Motor neuron (in vitro differentiated cells): ENCODE measurements at regions not wholly inside any gene's neighbourhood (a gene's known extent, or its start where the extent isn't known, plus 50 kb on each side); places are given as distances from the start of the nearest gene placed in this dataset.
"Not testable (repeated sequence)": the region's sequence is repeated elsewhere in the genome, so short reads cannot be mapped to it uniquely, and the experiment has no call there.

Experiments used
- ATAC-seq, 8 experiments: fragments of 200-7000 bp; cut with Tn5 transposase; replicated peaks in 6 of 8; 2 replicates each; pipeline ENCODE4 v1.8.0; 2021; ENCODE audit warnings: mild to moderate bottlenecking in 8 of 8, moderate library complexity in 8 of 8
- H3K27ac ChIP-seq, 2 donors: fragments of 250-450 bp; sonication (Bioruptor Pico); 2 replicates each; pipeline ENCODE4 v1.9.0; 2021; ENCODE audit warnings: antibody characterized with exemption in 2 of 2, mild to moderate bottlenecking in 2 of 2, moderate library complexity in 1 of 2
- H3K4me1 ChIP-seq, 2 donors: fragments of 250-450 bp; sonication (Bioruptor Pico); replicated peaks in 1 of 2; 2 replicates each; pipeline ENCODE4 v1.6.1; 2021; ENCODE audit warnings: antibody characterized with exemption in 2 of 2, mild to moderate bottlenecking in 2 of 2, moderate library complexity in 1 of 2
- H3K4me3 ChIP-seq, 5 donors: fragments of 250-450 bp; sonication (Bioruptor Pico); 2 replicates each; pipeline ENCODE4 v1.9.0; 2021; ENCODE audit warnings: antibody characterized with exemption in 5 of 5, mild to moderate bottlenecking in 5 of 5, moderate library complexity in 4 of 5
- WGBS, 10 experiments: fragments of 450-650 bp; shearing (Covaris generic); methylation state at CpG; one replicate each; pipeline ENCODE4 v1.0.0; 2022; 5-methylcytosine and 5-hydroxymethylcytosine counted together
- in situ Hi-C, 9 experiments: fragments of 400-800 bp; cut with MboI; loops; one replicate each; pipeline ENCODE4 v1.15.0; 2021; ENCODE audit warnings: low sequenced_read_pairs in 9 of 9, low pct_unique_long_range_greater_than_20kb in 2 of 9; ENCODE audit not compliant: unreplicated experiment in 9 of 9

DNA sequence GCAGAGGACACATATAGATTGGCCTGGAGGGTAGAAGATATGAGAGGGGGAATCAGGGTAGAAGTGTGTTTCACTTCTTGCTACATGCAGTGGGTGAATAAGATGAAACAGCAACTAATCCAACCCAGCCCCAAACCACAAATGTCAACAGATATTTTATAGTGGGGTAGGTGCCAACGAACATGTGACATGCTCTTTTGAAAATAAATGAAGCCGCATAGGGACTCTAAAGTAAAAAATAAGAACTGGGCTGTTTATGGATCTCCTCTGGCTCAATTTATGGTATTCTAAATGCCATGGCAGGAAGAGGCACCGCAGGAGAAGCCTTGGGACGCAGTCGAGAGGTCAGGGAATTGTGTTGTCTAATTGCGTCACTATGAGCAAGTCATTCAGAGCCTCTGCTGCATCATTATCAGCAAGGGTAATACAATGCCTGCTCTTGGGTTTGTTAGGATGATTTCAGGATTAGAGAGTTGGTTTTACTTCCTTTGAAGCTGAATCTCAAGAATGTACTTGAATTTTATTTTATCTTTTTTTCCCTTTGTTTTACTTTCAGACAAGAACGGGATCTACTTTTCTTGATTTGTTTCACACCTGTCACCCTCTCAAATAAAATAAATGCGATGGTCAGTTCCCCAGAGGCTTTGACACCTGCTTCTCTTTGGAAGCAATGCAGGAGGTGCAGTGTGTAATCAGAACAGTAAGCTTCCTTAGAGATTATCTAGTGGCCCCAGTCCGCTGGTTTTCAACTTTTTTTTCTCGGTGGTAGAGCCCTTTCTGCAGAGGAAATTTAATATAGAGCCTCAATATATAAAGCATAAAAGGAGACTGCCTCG is 375.6 kb upstream of the CLINT1 start:
- H3K4me1 ChIP-seq = peaks cover 13 to 26% of the 10 kb centered on the region in 2 donors
- peak in 7 of 8 experiments; percentile 25 to 83 (median 48) for ATAC-seq
- H3K4me3 ChIP-seq = no peak overlapping the region
- 10 to 89% (median 68%) methylated on average over 2 to 11 of the region's 11 CpGs for WGBS, 10 experiments
- H3K27ac ChIP-seq = no peak overlapping the region
- in situ Hi-C loops = no loop called here

DNA sequence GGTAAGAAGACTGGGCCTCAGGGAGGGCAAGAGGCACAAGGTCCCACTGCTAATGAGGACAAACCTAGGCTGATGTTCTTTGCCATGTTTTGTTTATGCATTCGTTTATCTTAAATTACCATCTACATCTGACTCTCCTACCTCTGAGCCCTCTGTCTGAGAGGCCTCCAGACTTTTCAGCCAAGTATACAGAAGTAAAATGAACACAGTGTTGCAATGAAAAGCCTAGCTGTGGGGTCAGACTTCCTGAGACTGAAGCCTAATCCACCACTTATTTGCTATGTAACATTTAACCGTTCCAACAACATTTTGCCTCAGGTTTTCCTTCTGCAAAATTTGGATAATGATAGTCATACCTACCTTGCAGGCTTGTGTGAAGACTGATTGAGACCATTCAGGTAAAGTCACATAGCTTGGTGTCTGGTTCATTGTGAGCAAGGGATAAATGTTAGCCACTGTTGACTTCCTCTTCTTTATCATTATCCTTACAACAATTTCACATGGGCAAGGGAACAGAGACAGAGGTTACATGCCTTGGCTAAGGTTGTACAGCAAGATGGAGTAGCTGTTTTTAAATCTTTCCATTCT is 374.9 kb upstream of the CLINT1 start:
- no peak for ATAC-seq
- 50 to 100% (median 92%) methylated on average over 1 to 2 of the region's 2 CpGs; no CpG with 5 or more reads in 2 of the 10 experiments for WGBS, 10 experiments
- no peak overlapping the region for H3K4me3 ChIP-seq
- in situ Hi-C loops = no loop called here
- no peak overlapping the region for H3K27ac ChIP-seq
- peaks cover 13 to 26% of the 10 kb centered on the region in 2 donors for H3K4me1 ChIP-seq

DNA sequence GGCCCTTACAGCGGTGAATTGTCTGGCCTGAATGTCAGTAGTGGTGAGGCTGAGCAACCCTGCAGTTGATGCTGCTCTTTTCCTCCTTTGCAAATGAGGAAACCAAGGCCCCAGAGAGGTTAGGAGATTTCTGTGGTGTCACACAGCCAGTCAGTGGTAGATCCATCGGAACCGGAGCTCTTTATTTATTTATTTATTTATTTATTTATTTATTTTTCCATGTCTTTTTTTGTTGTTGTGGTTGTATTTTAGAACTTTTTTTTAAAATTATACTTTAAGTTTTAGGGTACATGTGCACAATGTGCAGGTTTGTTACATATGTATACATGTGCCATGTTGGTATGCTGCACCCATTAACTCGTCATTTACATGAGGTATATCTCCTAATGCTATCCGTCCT is 368.4 kb upstream of the CLINT1 start:
- WGBS, 10 experiments = 50 to 100% (median 93%) methylated on average over 2 to 4 of the region's 5 CpGs; no CpG with 5 or more reads in 3 of the 10 experiments
- H3K4me3 ChIP-seq, H3K27ac ChIP-seq, in situ Hi-C loops, ATAC-seq, H3K4me1 ChIP-seq: not testable (repeated sequence)

DNA sequence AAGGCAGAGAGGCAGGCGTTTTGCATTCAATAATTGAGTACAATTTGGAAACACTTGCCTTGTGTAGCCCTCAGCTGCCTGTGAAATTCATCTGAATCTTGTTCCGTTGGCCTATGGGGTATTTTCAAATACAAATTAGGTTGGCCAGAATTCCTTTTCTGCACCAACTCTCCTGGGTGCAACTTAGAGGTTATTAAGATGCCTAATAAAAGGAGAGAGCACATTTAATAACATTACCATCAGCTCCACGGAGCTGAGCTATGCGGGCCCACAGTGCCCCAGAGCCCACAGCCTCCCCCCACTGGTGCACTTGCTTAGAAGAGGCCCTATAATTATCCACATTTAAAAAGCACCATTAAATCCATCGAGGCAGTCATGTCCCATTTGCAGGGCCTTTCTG is 367.6 kb upstream of the CLINT1 start:
- Histone ChIP-seq H3K27ac (no peak overlapping the region), H3K4me3 (no peak overlapping the region), H3K4me1 (peaks cover 0 to 8% of the 10 kb centered on the region in 2 donors)
- WGBS, 10 experiments = 17 to 83% (median 54%) methylated on average over 1 to 5 of the region's 5 CpGs; no CpG with 5 or more reads in 1 of the 10 experiments
- in situ Hi-C loops = no loop called here
- no peak for ATAC-seq

DNA sequence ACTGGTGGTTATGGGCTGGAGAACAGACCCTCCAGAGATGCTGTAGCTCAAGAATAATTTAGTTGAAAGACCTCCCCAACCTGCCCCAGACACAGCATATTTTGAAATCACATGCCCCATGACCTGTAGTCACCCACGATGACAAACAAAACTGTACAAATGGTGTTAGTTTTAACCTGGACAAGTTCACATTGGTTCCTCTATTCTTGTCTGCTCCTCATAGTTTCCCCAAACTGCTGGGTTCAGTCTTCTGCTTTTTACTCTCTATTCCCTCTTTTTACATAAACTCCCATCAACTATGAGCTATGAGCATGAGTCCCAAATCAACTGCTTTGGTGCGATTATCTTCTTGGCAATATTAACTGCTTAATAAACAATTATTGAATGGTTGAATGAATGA is 365.3 kb upstream of the CLINT1 start:
- no peak overlapping the region for H3K4me3 ChIP-seq
- in situ Hi-C loops = no loop called here
- peaks cover 0 to 8% of the 10 kb centered on the region in 2 donors for H3K4me1 ChIP-seq
- no peak overlapping the region for H3K27ac ChIP-seq
- WGBS, 10 experiments = 63 to 100% (median 92%) methylated on average over 1 to 2 of the region's 2 CpGs; no CpG with 5 or more reads in 1 of the 10 experiments
- ATAC-seq = no peak

DNA sequence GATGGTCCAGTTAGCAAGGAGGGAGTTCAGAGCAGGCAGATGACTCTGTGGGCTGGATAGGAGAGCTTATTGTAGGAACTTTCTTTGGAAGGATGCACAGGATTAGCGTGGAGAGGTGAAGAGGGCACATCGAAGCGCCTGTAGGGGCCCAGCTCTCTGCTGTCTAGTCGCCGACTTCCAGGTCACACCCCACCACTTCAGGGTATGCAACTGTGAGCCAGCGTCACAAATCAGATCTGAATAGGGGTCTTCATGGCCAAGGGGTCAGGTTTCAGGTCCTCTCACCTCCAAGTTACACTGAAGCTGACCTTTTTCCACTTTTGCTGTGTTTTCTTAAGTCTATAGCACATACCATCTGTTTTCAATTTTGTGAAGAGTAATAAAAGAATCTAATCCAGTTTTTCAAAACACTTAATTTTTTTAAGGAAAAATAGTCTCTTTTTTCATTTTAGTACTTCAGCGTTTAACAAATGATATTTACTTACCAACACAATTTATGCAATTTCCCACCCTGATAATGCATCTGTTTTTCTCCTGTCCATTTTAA is 364.2 kb upstream of the CLINT1 start:
- in situ Hi-C loops = no loop called here
- H3K4me3 ChIP-seq = no peak overlapping the region
- ATAC-seq = no peak
- H3K4me1 ChIP-seq = peaks cover 0 to 8% of the 10 kb centered on the region in 2 donors
- WGBS, 10 experiments = 0 to 100% (median 85%) methylated on average over 1 to 7 of the region's 7 CpGs; no CpG with 5 or more reads in 1 of the 10 experiments
- no peak overlapping the region for H3K27ac ChIP-seq

DNA sequence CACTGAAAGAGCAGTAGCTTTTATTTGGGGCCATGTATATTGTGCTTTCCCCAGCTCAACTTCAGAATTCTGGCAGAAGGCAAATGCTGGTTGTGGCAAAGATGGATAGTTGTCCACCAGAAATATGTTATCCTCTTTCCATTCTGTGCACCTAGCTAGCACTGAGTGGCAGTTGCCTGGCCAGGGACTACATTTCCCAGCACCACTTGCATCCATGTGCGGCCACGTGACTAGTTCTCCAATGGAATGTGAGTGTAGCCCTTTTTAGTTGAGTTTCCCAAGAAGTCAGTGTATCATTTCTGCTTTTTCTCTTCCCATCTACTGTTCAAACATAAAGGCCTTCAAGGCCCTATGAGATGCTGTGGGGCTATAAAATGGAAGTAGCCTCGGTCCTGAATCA is 354.0 kb upstream of the CLINT1 start:
- peak in 1 of 8 experiments; percentile 51 for ATAC-seq
- H3K4me1 ChIP-seq = no peaks in the 10 kb centered on the region
- WGBS, 10 experiments = 0 to 100% (median 70%) methylated on average over 1 to 2 of the region's 3 CpGs; no CpG with 5 or more reads in 3 of the 10 experiments
- no peak overlapping the region for H3K27ac ChIP-seq
- in situ Hi-C loops = no loop called here
- H3K4me3 ChIP-seq = no peak overlapping the region

DNA sequence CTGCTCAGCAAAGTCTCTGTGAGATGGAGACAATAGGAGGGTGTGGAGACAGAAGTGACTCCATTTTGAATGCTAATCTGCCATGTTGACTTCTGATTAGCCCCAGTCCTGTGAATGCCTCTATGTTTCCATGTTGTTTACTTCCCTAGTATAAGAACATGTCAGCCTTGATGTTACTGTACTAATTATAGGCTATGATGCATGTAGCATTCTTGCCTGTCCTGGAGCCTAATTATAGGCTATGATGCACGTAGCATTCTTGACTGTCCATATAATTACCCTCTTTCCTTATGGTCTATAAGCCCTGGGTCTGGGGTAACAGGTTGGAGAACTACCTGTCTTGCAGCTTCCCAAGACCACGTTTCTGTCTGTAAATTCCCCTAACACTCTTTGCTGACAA is 353.3 kb upstream of the CLINT1 start:
- 17 to 83% (median 41%) methylated on average over 1 to 2 of the region's 2 CpGs; no CpG with 5 or more reads in 2 of the 10 experiments for WGBS, 10 experiments
- H3K4me1 ChIP-seq = no peaks in the 10 kb centered on the region
- in situ Hi-C loops = no loop called here
- H3K4me3 ChIP-seq = no peak overlapping the region
- no peak overlapping the region for H3K27ac ChIP-seq
- ATAC-seq = no peak

DNA sequence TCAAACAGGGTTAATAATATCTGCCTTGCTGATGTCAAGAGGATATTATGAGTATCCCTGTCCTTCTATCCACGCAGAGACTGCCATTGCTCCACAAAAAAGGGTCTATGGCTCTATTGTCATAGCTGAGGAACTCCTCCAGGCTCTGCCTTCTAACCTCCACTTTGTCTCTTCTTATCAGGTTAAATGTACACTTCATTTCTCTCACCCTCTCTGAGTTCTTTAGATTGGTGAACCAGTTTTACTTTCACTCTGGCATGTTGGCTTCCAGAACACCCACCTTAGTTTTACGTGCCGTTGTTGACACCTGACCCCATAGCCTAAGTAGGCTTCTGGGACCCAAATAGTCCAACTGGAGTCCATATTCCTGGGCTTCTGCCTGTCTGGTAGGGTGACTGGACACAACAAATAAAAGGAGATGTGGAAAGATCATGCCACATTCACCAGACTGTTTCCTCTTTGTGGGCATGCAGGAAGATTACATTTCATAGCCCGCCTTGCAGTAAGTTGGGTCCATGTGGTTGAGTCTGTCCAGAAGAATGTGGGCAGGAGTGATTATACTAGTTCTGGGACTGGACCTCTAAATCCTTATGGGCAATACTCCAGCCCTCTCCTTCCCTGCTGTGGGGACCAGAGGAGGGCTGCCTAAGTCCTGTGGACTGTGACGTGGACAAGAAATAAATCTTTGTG is 350.4 kb upstream of the CLINT1 start:
- in situ Hi-C loops = no loop called here
- Histone ChIP-seq H3K4me1 (no peaks in the 10 kb centered on the region), H3K27ac (no peak overlapping the region), H3K4me3 (no peak overlapping the region)
- 7 to 100% (median 76%) methylated on average over 1 to 5 of the region's 5 CpGs; no CpG with 5 or more reads in 2 of the 10 experiments for WGBS, 10 experiments
- no peak for ATAC-seq

DNA sequence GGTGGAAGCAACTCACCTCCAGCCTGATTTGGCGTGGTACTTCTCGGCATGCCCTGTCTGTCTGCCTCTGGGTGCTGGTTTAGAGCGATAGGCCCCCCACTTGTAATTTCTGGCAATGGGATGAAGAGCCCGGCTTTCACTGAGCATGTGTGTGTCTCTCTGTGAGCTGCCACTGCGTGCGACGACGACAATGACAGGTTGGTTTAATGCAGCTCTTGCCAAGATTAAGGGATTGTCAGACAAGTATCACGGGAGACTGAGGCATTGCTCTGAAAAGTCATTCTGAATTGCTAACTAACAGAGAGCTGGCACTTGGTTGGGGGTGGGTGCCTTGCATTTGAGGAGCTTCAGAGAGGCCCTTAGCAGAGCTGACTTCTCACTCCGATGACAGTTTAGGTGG is 348.8 kb upstream of the CLINT1 start:
- ATAC-seq = no peak
- Histone ChIP-seq H3K27ac (no peak overlapping the region), H3K4me1 (no peaks in the 10 kb centered on the region), H3K4me3 (no peak overlapping the region)
- in situ Hi-C loops = no loop called here
- 58 to 83% (median 74%) methylated on average over 2 to 9 of the region's 10 CpGs; no CpG with 5 or more reads in 5 of the 10 experiments for WGBS, 10 experiments

DNA sequence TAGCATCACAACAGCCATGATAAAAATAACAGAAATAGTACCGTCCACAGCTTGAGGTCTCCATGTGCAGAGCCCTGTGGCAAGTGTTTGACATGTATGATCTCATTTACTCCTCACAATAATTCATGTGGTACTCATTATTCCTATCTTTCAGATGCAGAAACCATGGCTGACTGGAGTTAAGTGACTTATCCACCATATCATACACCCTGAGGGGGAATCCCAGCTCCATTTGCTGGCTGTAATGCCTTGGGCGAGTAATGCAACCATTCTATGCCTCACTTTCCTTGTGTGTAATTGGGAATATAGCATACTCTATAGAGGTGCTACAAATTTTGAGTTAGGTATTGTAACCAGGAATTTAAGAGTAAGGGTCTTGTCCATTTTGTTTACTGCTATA is 347.0 kb upstream of the CLINT1 start:
- no peak for ATAC-seq
- WGBS, 10 experiments = 80 to 100% (median 96%) methylated on average over 1 to 2 of the region's 2 CpGs; no CpG with 5 or more reads in 4 of the 10 experiments
- Histone ChIP-seq H3K27ac (no peak overlapping the region), H3K4me1 (no peaks in the 10 kb centered on the region), H3K4me3 (no peak overlapping the region)
- in situ Hi-C loops = no loop called here

DNA sequence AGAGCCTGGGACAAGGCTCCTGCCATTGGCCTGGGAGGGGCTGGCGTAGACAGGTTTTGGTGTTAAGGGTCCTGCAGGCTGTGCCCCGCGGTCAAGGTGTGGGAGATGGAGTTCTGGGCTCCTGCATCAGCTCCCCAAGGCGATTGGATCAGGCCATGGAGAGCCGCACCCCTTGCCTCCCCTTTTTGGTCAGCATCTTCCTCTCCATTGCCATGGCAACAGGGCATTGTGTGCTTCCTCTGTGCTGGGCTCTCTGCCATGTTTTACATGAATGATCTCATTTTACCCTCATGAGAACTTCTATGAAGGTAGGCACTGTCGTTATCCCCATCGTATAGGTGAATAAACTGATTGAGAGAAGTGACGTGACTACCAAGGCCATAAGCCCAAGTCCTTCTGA is 344.3 kb upstream of the CLINT1 start:
- in situ Hi-C loops = no loop called here
- ATAC-seq = no peak
- WGBS, 10 experiments = 67 to 86% (median 81%) methylated on average over 1 to 6 of the region's 8 CpGs; no CpG with 5 or more reads in 6 of the 10 experiments
- Histone ChIP-seq H3K27ac (no peak overlapping the region), H3K4me1 (no peaks in the 10 kb centered on the region), H3K4me3 (no peak overlapping the region)

DNA sequence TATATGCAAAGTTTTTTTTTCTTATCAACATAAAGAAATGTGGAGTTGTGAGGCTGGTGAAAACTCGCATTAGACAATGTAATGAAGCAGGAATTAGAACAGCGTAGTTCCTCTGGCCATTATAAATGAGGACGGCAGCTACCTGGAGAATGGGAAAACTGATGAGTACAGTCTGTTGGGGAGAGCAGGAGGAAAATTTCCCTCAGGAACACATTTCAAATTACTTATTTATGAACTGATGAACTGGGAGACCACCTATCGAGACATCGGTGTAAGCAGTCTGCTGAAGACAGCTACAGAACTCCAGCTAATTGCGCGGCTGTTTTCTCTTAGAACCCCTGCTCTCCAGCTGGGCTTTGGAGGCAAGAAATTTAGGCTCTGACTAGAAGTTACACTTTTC is 343.9 kb upstream of the CLINT1 start:
- no peak overlapping the region for H3K4me3 ChIP-seq
- H3K4me1 ChIP-seq = no peaks in the 10 kb centered on the region
- in situ Hi-C loops = no loop called here
- ATAC-seq = no peak
- H3K27ac ChIP-seq = no peak overlapping the region
- 52 to 100% (median 87%) methylated on average over 1 to 5 of the region's 7 CpGs; no CpG with 5 or more reads in 2 of the 10 experiments for WGBS, 10 experiments
